ENCODE measurements at regions not wholly inside any gene's neighbourhood (a gene's known extent, or its start where the extent isn't known, plus 50 kb on each side); places are given as distances from the start of the nearest gene placed in this dataset.

- Histone ChIP-seq H3K27ac (no peak overlapping the region), H3K4me3 (no peak overlapping the region), H3K27me3 (no peaks in the 10 kb centered on the region), H3K36me3 (ENCODE audit: low read depth, missing control alignments) (no peaks in the 10 kb centered on the region), H3K4me1 (no peaks in the 10 kb centered on the region), H3K9me3 (no peaks in the 10 kb centered on the region)
- intact Hi-C loops (cut with DNase I; ENCODE audit: low total_unique reads), result no loop called here
- TF ChIP-seq POLR2A (IDR thresholded peaks at IDR 0.05) (no peak), CTCF (IDR thresholded peaks at IDR 0.05) (no peak)
- DNase-seq, result no peak
These were observed 535.2 kb upstream of the CLINT1 start for GRCh38 chr5:158394102-158394501.

- Histone ChIP-seq H3K27me3 (no peaks in the 10 kb centered on the region), H3K4me1 (no peaks in the 10 kb centered on the region), H3K4me3 (no peak overlapping the region), H3K9me3 (no peaks in the 10 kb centered on the region), H3K36me3 (ENCODE audit: low read depth, missing control alignments) (no peaks in the 10 kb centered on the region), H3K27ac (no peak overlapping the region)
- no peak for DNase-seq
- TF ChIP-seq POLR2A (IDR thresholded peaks at IDR 0.05), result no peak
- TF ChIP-seq CTCF (IDR thresholded peaks at IDR 0.05), result no peak
- WGBS, 2 donors, result 73 to 86% methylated on average over 3 of the region's 3 CpGs
- intact Hi-C loops (cut with DNase I; ENCODE audit: low total_unique reads), result no loop called here
These were observed 534.5 kb upstream of the CLINT1 start for GRCh38 chr5:158393457-158393856.

- Histone ChIP-seq H3K9me3 (no peaks in the 10 kb centered on the region), H3K27me3 (no peaks in the 10 kb centered on the region), H3K36me3 (ENCODE audit: low read depth, missing control alignments) (no peaks in the 10 kb centered on the region), H3K4me3 (no peak overlapping the region), H3K27ac (no peak overlapping the region), H3K4me1 (no peaks in the 10 kb centered on the region)
- TF ChIP-seq POLR2A (IDR thresholded peaks at IDR 0.05) (no peak), CTCF (IDR thresholded peaks at IDR 0.05) (no peak)
- intact Hi-C loops (cut with DNase I; ENCODE audit: low total_unique reads), result no loop called here
- 58 to 89% methylated on average over 2 of the region's 2 CpGs for WGBS, 2 donors
- DNase-seq, result no peak
These were observed 533.8 kb upstream of the CLINT1 start for GRCh38 chr5:158392753-158393152.

GRCh38 chr5:158390577-158390976 is 531.6 kb upstream of the CLINT1 start:
- no peaks in the 10 kb centered on the region for H3K9me3 ChIP-seq
- no peaks in the 10 kb centered on the region for H3K4me1 ChIP-seq
- no peaks in the 10 kb centered on the region for H3K36me3 ChIP-seq (ENCODE audit: low read depth, missing control alignments)
- H3K4me3 ChIP-seq, result no peak overlapping the region
- no peak overlapping the region for H3K27ac ChIP-seq
- WGBS, 2 donors, result 67 to 78% methylated on average over 1 of the region's 1 CpG
- TF ChIP-seq CTCF (IDR thresholded peaks at IDR 0.05) (no peak), POLR2A (IDR thresholded peaks at IDR 0.05) (no peak)
- no peaks in the 10 kb centered on the region for H3K27me3 ChIP-seq
- no peak for DNase-seq
- intact Hi-C loops (cut with DNase I; ENCODE audit: low total_unique reads), result no loop called here

GRCh38 chr5:158389786-158390185 is 530.8 kb upstream of the CLINT1 start:
- 69 to 72% methylated on average over 4 of the region's 4 CpGs for WGBS, 2 donors
- intact Hi-C loops (cut with DNase I; ENCODE audit: low total_unique reads), result no loop called here
- Histone ChIP-seq H3K9me3 (no peaks in the 10 kb centered on the region), H3K4me1 (no peaks in the 10 kb centered on the region), H3K4me3 (no peak overlapping the region), H3K27ac (no peak overlapping the region), H3K27me3 (no peaks in the 10 kb centered on the region), H3K36me3 (ENCODE audit: low read depth, missing control alignments) (no peaks in the 10 kb centered on the region)
- no peak for TF ChIP-seq POLR2A (IDR thresholded peaks at IDR 0.05)
- TF ChIP-seq CTCF (IDR thresholded peaks at IDR 0.05), result no peak
- DNase-seq, result no peak
